ENCODE measurements at regions not wholly inside any gene's neighbourhood (a gene's known extent, or its start where the extent isn't known, plus 50 kb on each side); places are given as distances from the start of the nearest gene placed in this dataset.

DNA sequence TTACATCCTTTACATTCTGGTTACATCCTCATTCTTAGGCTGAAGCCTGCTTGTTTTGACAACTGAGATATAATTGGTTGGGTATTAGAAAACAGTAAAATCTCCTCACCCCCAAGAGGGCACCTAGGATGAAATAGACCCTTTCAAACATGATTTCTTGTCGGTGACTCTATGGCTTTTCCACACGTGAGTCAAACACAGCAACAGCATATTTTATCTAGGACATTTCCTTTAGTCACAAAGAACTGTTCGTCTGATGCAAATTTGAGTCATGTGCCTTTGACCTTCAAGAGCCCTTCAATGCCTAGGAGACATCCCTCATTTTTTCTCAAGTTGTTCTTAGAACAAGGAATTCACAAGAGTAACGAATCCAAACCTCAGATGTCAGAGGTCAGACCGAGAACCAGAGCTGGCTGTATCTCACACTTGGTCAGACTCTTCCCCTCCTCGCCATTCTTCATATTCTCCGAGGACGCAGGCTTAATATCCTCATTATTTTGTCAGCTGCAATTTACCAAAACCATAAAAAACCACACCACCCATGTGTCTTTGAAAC is 60.5 kb upstream of the ALKAL2 start:
- intact Hi-C loops (cut with DNase I): no loop called here

GRCh38 chr2:344811-345210 is 56.9 kb upstream of the ALKAL2 start:
- intact Hi-C loops (cut with DNase I): no loop called here
- Histone ChIP-seq H3K27me3 (peaks cover 5% of the 10 kb centered on the region), H3K27ac (no peak overlapping the region), H3K9me3 (no peaks in the 10 kb centered on the region), H3K4me1 (no peaks in the 10 kb centered on the region), H3K4me3 (no peak overlapping the region), H3K36me3 (no peaks in the 10 kb centered on the region)
- TF ChIP-seq, protein P1, sequence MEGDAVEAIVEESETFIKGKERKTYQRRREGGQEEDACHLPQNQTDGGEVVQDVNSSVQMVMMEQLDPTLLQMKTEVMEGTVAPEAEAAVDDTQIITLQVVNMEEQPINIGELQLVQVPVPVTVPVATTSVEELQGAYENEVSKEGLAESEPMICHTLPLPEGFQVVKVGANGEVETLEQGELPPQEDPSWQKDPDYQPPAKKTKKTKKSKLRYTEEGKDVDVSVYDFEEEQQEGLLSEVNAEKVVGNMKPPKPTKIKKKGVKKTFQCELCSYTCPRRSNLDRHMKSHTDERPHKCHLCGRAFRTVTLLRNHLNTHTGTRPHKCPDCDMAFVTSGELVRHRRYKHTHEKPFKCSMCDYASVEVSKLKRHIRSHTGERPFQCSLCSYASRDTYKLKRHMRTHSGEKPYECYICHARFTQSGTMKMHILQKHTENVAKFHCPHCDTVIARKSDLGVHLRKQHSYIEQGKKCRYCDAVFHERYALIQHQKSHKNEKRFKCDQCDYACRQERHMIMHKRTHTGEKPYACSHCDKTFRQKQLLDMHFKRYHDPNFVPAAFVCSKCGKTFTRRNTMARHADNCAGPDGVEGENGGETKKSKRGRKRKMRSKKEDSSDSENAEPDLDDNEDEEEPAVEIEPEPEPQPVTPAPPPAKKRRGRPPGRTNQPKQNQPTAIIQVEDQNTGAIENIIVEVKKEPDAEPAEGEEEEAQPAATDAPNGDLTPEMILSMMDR (IDR thresholded peaks at IDR 0.05): no peak
- no peak for ATAC-seq
- DNase-seq: no peak

More for the DNA sequence above, 60.5 kb upstream of the ALKAL2 start:
- TF ChIP-seq, protein P1 (IDR thresholded peaks at IDR 0.05): no peak
- Histone ChIP-seq H3K36me3 (no peaks in the 10 kb centered on the region), H3K4me1 (no peaks in the 10 kb centered on the region), H3K27me3 (peaks cover 5% of the 10 kb centered on the region), H3K9me3 (no peaks in the 10 kb centered on the region), H3K27ac (no peak overlapping the region), H3K4me3 (no peak overlapping the region)
- DNase-seq (no peak), ATAC-seq (no peak)

- intact Hi-C loops (cut with DNase I): no loop called here
- no peak overlapping the region for H3K27ac ChIP-seq
- no peaks in the 10 kb centered on the region for H3K36me3 ChIP-seq
- no peak overlapping the region for H3K4me3 ChIP-seq
- no peaks in the 10 kb centered on the region for H3K4me1 ChIP-seq
- H3K9me3 ChIP-seq: no peaks in the 10 kb centered on the region
- TF ChIP-seq, protein P1 (IDR thresholded peaks at IDR 0.05): no peak
- ATAC-seq (no peak), DNase-seq (no peak)
- no peaks in the 10 kb centered on the region for H3K27me3 ChIP-seq
Observed at GRCh38 chr2:343355-343754, 55.5 kb upstream of the ALKAL2 start.

GRCh38 chr2:341912-342311 is 54.0 kb upstream of the ALKAL2 start:
- TF ChIP-seq, protein P1 (IDR thresholded peaks at IDR 0.05): no peak
- Histone ChIP-seq H3K27ac (no peak overlapping the region), H3K27me3 (no peaks in the 10 kb centered on the region), H3K36me3 (no peaks in the 10 kb centered on the region), H3K4me1 (no peaks in the 10 kb centered on the region), H3K9me3 (peaks cover 2% of the 10 kb centered on the region), H3K4me3 (no peak overlapping the region)
- intact Hi-C loops (cut with DNase I): no loop called here
- ATAC-seq: no peak
- DNase-seq: no peak

- no peaks in the 10 kb centered on the region for H3K4me1 ChIP-seq
- H3K27ac ChIP-seq: no peak overlapping the region
- H3K9me3 ChIP-seq: peaks cover 6% of the 10 kb centered on the region
- H3K27me3 ChIP-seq: no peaks in the 10 kb centered on the region
- no peak overlapping the region for H3K4me3 ChIP-seq
- intact Hi-C loops (cut with DNase I): no loop called here
- no peaks in the 10 kb centered on the region for H3K36me3 ChIP-seq
- DNase-seq (no peak), ATAC-seq (no peak)
- TF ChIP-seq, protein P1 (IDR thresholded peaks at IDR 0.05): no peak
Observed at GRCh38 chr2:341017-341542, 53.2 kb upstream of the ALKAL2 start.

Measured in upper lobe of right lung (tissue), 1 donor.